Stimulated activated CD4-positive, alpha-beta T cell treated with anti-CD3 and anti-CD28 coated beads, Interleukin-1b, Interleukin-23, amount 100 ng/mL, for 48 hours (primary cell): ENCODE measurements at regions not wholly inside any gene's neighbourhood (a gene's known extent, or its start where the extent isn't known, plus 50 kb on each side); places are given as distances from the start of the nearest gene placed in this dataset.

Experiments
- DNase-seq: peaks from one replicate; pipeline ENCODE4 v3.0.0-alpha.2; 2020

DNA sequence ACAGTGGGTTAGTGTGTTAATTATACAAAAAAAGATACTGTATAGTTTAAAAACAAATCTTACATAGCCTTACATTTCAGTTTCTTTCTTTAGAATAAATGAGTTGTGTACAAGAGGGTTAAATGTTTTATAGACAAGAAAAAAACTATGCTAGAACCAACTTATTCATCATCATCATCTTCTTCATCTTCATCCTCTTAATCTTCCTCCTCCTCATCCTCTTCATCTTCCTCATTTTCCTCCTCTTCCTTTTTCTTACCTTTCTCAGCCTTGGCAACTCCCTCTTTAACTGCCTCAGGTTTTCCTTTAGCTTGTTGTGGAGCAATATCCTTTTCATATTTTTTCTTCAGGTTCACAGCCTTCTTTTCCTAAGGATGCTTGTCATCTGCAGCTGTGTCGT, 53.7 kb downstream of the RPS12 start:
- no peak for DNase-seq

DNA sequence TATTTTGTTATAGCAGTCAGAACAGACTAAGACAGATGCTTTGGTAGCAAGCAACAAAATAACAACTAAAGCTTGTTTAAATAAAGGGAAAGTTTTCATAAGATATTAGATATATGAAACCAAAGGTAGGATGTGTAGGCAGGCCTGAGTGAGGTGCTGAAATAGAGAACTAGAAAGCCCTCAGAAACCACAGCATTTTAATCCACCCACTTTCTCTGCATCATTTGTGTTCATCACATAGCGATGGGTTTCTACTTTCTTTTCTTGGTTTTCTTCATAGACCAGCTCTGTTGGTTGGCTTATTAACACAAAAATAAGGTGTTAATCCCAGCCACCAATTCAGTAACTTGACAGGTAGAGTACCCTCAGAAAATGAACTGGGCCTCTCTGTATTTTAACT, 58.6 kb downstream of the RPS12 start:
- DNase-seq, result no peak

DNA sequence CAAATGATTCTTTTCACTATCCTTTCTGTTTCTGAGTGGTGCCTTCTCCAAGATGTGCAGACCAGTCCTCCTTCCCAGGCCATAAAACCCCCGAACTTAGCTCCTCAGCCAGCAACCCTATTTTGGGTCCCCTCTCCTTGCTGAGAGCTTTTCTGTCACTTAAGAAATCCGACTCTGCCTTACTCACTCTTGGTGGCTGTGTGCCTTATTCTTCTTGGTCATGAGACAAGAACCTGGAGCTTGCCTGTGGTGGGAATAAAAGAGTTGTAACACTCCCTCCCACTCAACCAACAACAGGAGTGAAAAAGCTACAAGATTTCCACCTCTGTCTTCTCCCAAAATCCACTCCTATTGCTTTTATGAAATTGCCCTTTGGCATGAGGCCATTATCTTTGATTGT, 62.6 kb downstream of the RPS12 start:
- DNase-seq, result no peak

DNA sequence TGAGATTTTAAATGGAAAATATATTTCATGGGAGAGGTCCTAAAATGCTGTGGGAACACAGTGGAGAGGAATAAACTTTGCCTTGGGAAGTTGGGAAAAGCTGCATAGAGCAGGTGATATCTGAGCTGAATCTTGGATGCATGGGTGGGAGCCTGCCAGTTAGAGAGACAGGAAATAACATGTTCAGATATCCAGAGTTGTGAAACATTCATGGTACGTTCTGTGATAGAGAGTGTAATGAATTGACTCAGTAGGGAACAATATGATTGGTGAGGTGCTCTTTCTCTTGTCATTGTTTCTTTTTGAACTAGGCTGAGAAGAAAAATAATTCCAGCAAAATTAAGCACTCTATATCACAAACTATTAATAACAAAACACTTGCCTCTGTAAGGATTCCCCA, 72.8 kb downstream of the RPS12 start:
- DNase-seq, result no peak

DNA sequence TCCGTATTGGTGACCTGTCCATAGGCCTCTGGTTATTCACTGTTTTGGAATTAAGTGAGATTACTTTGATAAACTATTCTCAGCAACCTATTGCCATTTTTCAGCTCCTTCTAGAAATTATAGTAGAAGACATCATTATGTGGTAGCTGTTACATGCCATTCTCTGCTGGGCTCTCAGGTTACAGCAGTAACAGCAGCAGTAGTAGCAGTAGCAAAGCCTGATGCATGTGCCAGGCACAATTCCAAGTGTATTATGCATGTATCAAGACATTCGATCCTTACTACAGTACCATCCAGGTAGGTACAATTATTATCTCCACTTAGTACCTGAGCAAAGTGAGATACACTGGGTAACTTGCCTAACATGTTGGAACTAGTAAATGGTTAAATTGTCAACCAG, 74.3 kb downstream of the RPS12 start:
- DNase-seq, result no peak

DNA sequence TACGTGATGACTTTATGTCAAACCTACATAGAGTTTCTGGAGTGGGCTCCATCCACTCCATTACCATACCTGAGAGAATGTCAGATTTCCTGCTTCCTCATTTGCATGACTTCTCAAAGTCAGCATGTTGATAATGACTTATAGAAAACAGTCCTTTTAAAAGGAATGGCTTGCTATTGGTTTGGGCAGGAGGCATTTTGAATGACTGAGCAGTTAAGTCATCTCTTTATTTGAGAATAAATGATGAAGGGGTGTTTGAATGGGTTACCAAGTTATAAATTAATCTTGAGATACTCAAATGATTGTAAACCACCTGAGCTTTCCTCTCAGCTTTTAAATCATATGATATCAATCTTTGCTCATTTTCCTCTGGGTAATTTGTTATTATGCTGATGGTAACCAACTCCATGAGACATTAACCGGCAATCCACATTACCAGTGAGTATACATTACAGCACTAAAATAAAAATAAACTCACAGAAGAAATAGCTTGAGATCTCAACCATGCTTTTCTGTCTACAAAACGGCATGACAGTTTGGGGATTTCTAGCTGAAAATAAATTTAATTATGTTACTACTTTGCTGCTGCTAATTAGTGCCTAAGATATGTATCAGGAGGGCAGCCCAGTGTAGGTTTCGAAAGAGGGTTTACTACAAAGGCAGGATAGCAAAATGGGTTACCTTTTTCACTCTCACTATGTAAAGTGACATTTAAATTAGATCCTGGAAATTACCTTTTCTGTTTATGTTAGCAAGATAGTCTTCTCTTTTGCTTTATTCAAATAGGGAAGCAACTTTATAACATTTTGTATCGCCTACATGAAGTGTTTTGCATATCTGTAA, 78.8 kb downstream of the RPS12 start:
- no peak for DNase-seq

DNA sequence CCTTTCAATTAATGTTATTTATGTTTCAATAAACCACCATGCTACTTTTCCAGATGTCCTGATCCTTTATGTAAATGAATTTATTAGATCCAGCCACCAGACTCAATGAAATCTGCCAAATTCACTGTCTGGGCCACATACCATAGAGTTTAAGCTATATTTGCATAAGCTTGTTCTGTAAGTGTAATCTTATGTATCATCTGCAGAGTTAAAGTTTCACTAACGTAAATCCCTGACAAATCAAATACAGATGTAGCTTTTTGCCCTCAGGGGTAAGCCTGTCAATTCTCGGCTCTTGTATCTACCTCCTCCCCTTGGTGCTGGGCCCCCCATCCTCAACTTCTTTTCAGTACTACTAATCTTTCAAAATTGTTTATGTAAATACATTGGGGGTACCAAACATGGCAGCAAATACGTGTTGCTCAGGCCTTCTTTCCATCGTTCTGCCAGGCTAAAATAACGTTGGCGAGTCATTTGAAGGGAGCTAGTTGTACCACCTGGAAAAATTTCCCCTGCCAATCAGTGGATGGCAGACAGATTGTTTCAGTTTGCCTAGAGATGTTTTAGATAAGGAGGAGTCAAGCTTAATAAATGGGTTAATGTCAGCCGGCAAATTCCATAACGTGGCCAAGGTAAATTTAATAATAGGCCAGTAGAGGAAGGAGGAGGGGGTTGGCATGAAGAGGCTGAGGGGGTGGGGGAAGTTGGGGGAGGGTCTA, 79.6 kb downstream of the RPS12 start:
- DNase-seq, result no peak

DNA sequence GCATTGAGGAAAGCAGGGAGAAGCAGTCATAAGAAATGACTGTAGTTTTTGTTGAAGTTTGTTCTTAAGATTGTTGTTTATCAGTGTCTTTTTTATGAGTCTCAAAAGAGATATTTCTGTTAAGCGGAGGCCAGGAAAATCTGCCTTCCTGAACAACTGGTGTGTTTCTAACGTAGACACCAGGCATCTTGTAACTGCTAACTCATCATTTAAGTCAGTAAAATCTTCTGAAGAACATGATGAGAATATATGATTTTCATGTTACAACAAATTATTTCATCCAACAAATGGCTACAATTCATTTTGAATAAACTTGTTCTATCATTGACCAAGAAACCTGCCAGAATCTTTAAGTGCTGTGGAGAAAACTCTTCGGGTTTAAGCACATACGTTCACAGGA, 84.0 kb downstream of the RPS12 start:
- no peak for DNase-seq

DNA sequence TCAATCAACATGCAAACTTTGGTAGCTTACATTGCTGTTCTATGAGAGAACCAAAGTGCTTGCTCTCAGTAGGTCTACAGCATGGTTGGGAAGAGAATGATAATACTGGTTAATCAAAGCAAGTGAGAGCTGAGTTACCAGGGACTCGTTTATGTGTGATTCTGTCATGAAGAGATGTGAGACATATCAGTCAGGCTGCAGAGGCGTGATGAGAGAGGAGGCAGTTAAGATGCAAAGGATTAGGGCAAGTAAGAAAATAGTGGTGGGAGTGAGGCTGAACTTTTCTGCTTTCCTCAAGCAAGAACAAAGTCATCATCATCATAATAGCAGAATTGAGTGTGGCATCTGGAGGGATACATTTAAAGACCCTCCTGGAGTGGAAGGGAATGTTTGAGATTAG, 86.5 kb downstream of the RPS12 start:
- no peak for DNase-seq

DNA sequence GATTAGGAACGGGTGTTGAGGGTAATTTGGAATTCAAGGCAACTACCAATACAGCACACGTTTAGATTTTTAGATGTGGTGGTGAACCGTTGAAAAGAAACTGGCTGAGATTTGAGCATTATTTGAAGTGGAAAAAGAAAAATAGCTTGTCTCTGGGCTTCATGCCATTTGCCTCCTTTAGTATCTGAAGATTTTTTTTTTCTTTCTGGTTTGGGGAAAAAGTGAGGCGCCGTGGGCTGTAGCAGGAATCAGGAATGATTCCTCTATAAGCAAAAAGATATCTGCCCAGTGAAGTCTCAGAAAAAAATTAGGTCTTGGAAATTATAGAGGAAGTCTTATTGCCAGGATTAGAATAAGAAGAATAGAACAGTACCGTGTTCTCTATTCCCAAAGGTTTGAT, 88.5 kb downstream of the RPS12 start:
- no peak for DNase-seq

DNA sequence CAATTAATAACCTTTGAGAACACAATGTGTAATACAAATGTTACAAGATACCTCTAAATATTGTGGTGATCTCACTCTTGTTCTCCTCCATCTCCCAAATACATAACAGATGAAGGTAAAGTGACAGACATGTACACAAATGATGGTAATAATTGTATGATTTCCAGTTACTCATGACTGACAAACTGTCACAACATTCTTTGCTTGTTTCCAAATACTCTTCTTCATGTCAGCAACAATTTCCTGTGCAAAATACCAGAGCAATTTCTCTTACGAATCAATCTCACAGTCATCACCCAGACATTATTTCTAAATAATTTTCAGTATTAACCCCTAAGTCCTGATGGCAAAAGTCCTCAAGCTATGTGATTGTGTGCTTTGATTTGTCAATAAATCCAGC, 92.9 kb downstream of the RPS12 start:
- DNase-seq, result no peak

DNA sequence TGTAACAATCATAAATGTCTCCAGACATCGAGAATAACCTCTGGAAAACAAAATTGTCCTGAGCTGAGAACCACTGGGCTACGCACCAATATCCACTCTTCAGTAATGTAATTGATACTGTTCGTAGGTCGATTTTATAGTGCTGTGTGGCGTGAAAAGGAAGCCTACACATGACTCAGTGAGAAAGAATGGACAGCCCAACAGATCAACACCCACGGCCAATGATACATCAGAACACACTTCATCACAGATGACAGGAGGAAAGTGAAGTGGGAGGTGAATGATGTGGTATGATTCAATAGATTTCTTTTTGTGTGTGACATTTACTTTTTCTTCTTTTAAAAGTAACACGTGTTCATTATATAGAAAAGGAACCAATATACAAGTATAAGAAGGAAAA, 93.5 kb downstream of the RPS12 start:
- no peak for DNase-seq

DNA sequence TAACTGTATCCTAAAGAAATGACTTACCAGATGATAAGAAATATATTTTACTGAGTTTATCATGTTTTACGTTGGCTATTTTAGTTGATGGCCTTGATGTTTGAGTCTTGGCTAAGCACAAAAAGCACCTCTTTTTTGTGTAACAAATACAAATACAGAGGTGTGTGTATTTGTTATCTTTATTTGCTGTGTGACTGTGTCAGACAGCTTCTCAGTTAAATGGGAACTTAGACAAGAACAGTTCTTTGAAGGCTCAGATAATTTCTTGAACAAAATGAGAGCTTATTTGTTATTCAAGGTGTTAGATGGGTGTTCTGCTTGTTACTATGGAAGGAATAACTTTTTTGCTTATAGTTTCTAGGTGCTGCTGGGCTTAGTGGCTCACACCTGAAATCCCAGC, 95.4 kb downstream of the RPS12 start:
- DNase-seq, result no peak

DNA sequence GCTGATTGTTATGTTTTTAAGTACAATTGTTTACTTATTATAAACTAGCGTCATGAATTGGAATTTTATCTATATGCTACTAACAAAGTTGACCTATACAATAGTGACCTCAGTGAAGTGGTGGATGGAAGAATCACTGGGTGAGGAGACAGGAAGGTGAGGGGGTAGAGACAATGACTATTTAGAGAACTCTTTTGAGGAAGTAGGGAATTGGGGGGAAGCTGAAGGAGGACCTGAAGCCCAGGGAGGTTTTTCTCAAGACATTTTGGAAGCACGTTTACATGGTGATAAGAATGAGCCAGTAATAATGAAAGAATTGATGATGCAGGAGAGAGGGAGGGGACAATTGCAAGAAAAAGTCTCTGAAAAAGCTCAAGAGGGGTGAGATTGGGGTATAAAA, 96.4 kb downstream of the RPS12 start:
- DNase-seq, result no peak

DNA sequence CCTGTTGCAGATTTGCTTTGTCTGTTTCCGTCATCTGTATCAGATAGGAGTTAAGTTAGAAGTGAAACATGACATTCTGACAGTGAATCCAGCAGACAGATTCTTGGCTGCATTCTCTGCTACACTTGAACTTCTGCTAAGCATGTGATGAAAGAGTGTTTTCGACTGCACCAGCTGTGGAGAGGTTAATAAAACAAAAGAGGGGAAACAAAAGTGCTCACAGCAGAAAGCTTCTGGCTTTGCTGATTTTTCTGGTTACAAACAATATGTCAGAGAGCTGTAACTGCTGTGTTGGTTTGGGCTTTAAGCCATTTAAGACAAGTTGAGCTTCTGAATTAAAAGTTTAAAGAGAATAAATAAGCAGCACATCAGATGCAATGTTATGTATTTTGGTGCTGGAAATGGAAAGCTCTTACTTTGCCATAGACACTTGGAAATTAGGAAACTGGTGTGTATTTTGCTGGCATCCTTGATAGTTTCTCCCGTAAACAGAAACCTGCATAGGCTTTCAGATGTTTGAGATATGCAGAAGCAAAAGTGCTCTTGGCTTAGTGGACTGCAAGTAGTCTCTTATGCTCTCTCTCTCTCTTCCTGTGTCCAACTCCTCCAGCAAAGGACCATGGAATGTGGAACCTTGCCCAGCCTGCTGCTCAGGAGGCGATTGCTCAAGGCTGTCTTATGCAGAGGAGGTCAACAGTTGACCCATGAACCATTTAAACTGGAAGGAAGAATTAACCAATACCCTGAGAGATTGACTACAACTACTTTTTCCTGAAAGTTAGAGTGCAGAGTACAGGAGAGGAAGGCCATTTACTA, 104.9 kb downstream of the RPS12 start:
- no peak for DNase-seq

DNA sequence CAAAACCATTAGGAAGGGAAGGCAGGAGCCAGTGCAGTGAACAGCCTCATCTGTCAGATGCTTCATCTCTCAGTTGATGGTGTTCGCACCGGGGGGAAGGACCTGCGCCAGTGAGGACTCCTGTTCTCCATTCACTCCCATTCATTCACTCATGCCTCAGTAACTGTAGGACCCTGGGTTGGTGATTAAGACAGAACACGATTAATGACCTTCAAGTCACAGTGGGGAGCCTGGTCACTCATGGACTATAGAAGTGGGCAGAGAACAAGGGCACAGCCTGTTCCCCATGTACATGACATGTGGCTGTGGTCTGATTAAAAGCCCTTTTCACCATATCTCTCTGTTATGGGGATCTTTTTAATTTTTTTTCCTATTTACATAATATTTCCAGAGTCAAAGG, 113.3 kb downstream of the RPS12 start:
- no peak for DNase-seq

DNA sequence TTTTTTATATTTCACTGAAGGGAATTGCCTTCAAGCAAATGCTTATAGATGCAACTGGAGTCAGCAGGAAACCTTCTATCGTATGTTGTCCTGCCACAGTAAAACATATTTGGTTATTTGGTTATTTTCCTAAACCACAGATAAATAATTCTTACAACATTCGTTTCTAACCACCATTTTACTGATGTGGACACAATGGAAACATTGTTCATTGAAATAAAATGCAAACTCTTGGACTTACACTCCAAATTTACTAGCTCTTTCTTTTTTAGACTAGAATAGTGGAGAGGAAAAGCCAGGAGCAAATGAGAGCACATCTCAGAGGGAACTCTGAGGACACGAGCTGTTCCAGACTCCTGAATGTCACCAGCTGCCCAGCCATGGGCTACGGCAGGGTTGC, 114.8 kb downstream of the RPS12 start:
- no peak for DNase-seq

DNA sequence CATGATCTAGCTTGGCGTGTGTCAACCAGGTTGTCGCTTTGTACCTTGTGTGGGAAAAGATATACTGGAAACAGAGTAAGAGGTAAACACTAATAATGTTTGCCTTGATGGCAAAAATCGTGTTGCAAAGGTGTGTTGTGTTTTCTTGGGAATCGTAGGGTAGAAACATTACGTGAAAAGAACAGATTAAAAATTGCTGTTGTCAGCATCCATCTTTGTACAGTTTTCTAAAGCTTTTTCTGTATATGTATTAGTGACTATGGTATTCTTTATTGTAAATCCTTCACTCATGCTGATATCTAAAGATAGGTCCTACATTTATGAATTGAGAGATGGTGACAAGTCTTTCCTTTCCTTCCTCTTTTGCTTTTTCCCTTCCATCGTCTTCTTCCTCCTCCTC, 116.9 kb downstream of the RPS12 start:
- no peak for DNase-seq

DNA sequence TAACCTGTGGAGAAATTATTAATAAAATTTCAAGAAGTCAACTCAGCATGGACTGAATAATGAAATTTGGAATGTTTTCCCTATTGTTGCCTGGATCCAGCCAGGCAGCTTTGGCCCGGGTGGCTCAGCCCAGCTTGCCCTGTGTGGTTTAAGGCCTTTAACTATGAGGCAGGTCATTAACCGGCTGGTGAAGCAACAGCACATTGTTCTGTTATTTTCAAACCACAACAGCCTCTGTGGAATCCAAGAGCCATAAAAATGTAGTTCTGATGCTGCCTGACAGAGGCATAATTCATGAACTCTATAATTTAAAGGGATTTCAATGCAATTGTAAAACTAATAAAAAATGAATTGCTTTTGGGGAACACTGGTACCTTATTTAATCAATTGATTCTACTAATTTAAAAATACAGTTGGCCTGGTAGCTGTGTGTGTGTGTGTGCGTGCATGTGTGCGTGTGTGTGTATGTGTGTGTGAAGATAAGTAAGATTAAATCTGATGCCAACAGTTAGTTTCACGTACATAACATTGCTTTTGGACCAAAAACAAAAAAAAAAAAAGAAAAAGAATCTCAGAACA, 117.7 kb downstream of the RPS12 start:
- DNase-seq, result no peak

DNA sequence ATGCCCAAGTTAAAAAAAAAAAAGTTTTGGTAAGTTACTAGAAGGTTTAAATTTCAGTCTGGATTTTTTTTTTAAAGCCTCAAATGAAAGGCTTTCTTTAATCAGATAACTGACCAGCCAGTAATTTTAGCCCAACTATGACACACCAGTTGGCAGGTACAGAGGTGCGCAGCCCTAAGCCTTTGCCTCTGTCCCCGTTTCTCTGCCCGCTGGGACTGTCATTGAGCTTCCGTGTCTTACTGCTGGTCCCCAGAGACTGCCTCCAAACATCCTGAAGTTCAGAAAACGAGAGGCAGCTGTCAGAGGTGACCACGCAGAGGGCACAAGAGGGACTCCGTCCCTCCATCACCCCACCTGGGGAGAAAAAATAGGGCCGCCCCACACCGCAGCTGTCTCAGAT, 118.2 kb downstream of the RPS12 start:
- DNase-seq, result no peak

DNA sequence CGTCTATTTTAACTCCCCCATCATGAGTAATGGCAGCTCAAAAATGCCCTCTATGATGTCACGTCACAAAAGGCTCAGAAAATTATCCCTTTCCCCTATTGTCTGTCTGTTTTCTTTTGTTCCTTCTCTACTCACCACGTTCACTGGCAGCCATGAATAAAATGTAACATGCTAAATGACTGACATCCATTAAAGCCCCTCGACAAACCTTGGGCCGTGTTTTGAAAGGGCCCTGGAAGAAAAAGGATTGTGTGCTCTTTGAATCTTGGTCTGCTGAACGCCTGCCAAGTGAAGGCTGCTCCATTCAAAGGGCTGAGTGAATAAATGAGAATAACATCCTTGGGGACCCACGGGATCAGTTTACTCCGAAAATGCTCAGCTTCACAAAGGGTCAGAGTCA, 118.7 kb downstream of the RPS12 start:
- DNase-seq, result no peak

DNA sequence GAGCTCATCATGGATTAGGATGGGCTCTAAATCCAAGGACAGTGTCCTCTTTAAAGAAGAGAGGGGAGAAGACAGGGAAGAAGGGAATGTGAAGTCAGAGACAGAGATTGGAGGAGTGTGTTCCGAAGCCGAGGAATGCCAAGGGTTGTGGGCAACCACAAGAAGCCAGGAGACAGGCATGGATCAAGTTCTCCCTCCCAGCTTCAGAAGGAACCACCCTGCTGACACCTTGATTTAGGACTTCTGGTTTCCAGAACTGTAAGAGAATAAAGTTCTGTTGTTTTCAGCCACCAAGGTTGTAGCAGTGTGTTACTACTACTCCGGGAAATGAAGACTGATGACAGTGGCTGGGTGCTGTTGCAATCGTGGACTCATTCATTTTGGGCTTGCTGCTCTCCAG, 120.1 kb downstream of the RPS12 start:
- no peak for DNase-seq

DNA sequence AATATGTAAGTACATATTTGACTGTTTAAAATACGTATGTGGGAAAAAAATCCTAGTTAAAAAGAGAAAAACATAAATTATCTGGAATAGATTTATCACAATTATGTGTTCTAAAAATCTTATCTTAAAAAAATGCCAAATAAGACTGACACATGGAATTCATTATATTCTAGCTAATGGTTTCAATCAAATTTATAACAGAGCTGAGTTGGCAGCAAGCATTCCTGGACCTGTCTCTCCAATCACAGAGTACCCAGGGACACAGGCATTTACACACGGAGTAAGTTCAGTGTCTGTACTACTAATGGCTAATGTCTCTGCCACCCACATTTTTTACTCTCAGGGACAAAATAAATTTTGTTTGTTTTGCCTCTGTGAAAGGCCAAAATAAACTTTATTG, 122.3 kb downstream of the RPS12 start:
- no peak for DNase-seq
